Lower leg skin (tissue), 3 donors: ENCODE measurements at regions not wholly inside any gene's neighbourhood (a gene's known extent, or its start where the extent isn't known, plus 50 kb on each side); places are given as distances from the start of the nearest gene placed in this dataset.

Experiments used
- CTCF ChIP-seq, 3 donors: fragments of 450-650 bp; IDR thresholded peaks; one replicate each; pipeline ENCODE4 v1.5.1; 2016; ENCODE audit warnings: antibody characterized with exemption in 3 of 3, mild to moderate bottlenecking in 3 of 3, moderate library complexity in 2 of 3
- POLR2A ChIP-seq, 2 donors: fragments of 450-650 bp; IDR thresholded peaks; one replicate each; pipeline ENCODE4 v1.6.1; 2016 to 2017; ENCODE audit warnings: antibody characterized with exemption in 2 of 2, mild to moderate bottlenecking in 1 of 2, moderate library complexity in 1 of 2

DNA sequence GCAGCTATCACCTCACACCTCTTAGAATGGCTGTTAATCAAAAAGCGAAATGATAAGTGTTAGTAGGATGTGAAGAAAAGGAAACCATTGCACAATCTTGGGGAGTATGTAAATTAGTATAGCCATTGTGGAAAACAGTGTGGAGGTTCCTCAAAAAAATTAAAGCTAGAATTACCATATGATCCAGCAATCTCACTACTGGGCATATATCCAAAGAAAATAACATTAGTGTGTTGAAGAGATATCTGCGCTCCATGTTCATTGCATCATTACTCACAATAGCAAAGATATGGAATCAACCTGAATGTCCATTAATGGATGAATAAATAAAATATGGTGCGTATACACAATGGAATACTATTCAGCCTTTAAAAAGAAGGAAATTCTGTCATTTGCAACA is 68.9 kb downstream of the SNRPE start:
- TF ChIP-seq CTCF (IDR thresholded peaks at IDR 0.05) = no peak
- no peak for TF ChIP-seq POLR2A (IDR thresholded peaks at IDR 0.05)
